ENCODE measurements at regions not wholly inside any gene's neighbourhood (a gene's known extent, or its start where the extent isn't known, plus 50 kb on each side); places are given as distances from the start of the nearest gene placed in this dataset.

DNA sequence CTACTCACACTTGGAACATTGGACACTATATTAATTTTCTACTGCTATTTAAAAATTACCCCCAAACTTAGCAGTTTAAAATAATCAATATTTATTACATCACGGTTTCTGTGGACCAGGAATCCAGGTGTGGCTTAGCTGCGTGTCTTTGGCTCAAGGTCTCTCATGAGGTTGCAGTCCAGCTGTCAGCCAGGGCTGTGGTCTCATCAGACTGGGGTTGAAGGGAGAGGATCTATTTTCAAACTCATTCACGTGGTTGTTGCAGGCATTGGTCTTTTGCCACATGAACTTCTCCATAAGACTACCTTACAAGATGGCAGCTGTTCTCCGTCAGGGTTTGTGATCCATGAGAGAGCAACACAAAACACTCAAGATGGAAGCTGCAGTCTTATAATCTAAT lies 343.0 kb downstream of the BCAT1 start:
- TF ChIP-seq, protein P1, sequence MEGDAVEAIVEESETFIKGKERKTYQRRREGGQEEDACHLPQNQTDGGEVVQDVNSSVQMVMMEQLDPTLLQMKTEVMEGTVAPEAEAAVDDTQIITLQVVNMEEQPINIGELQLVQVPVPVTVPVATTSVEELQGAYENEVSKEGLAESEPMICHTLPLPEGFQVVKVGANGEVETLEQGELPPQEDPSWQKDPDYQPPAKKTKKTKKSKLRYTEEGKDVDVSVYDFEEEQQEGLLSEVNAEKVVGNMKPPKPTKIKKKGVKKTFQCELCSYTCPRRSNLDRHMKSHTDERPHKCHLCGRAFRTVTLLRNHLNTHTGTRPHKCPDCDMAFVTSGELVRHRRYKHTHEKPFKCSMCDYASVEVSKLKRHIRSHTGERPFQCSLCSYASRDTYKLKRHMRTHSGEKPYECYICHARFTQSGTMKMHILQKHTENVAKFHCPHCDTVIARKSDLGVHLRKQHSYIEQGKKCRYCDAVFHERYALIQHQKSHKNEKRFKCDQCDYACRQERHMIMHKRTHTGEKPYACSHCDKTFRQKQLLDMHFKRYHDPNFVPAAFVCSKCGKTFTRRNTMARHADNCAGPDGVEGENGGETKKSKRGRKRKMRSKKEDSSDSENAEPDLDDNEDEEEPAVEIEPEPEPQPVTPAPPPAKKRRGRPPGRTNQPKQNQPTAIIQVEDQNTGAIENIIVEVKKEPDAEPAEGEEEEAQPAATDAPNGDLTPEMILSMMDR (IDR thresholded peaks at IDR 0.05; ENCODE audit: low read depth, low read length): no peak
- no peak overlapping the region for H3K4me3 ChIP-seq (ENCODE audit: low read depth, low read length)

DNA sequence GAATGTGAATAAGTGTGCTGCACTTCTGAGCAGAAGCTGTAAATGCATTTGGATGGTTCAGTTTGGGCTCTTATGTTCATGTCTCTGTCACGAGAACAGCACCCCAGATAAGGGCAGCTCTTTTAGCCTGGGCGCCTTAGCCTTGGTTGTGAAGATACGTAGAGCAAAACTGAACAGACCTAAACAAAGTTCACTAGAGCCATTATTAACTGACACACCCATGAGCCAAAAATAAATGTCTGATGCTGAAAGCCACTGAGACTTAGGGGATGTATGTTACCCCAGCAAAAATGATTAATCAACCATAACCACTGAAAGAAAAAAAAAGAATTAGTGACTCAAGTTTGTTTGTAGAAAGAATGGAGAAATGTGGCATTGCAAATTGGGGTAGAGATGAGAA lies 343.4 kb downstream of the BCAT1 start:
- no peak overlapping the region for H3K4me3 ChIP-seq (ENCODE audit: low read depth, low read length)
- TF ChIP-seq, protein P1 (IDR thresholded peaks at IDR 0.05; ENCODE audit: low read depth, low read length): no peak

DNA sequence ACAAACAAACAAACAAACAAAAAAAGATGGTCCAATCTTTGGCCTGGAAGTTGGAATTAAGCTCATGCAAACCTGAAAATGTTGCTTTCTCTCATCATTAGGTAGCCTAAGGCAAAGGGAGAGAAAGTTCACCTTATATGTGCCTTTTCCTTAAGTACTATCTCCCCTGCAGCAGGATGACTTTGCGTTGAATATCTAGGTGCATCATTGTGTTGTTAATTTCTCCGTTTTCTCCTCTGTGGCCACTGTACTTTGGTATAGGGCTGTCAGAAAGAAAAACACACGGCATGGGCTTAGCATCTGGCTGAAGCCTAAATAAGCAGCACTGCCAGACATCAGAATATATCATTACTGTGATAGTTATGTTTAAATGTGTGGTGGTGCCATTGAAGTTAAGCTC lies 345.5 kb downstream of the BCAT1 start:
- no peak overlapping the region for H3K4me3 ChIP-seq (ENCODE audit: low read depth, low read length)
- TF ChIP-seq, protein P1 (IDR thresholded peaks at IDR 0.05; ENCODE audit: low read depth, low read length): no peak

DNA sequence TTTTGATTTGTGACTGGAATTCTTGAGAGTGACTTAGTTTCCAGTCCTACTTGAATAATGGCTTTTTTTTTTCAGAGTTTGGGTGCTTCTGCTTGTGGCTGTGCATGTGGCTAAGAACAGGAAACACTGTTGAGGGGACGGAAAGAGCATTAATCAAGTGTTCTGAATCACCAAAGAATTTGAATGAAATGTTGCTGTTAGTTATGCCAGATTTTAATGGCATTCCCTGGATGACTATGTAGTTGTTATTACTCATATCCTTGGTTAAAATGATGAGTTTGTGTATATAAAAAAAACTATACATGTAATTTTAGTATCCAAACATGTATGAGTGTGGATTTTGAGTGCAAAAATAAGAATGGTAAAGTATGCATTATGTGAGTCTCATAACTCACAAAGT lies 347.9 kb downstream of the BCAT1 start:
- TF ChIP-seq, protein P1 (IDR thresholded peaks at IDR 0.05; ENCODE audit: low read depth, low read length): no peak
- no peak overlapping the region for H3K4me3 ChIP-seq (ENCODE audit: low read depth, low read length)

DNA sequence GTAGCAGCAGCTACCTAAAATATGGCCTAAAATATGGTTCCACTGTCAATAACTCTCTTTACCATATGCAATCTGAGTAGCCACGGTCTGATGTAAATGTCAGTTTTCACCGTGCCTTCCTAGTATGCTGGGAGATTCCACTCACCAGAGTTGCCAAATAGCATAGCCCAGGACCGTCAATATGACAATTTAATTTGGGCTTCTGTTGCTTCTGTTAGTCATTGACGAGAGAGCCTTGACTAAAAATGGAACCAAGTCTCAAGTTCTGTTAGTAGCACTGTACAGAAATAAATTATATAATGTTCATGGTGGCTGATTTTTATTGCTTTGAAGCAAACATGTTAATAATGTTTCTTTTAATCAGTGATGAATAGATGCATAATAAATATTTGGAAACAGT lies 348.4 kb downstream of the BCAT1 start:
- no peak overlapping the region for H3K4me3 ChIP-seq (ENCODE audit: low read depth, low read length)
- TF ChIP-seq, protein P1 (IDR thresholded peaks at IDR 0.05; ENCODE audit: low read depth, low read length): no peak

DNA sequence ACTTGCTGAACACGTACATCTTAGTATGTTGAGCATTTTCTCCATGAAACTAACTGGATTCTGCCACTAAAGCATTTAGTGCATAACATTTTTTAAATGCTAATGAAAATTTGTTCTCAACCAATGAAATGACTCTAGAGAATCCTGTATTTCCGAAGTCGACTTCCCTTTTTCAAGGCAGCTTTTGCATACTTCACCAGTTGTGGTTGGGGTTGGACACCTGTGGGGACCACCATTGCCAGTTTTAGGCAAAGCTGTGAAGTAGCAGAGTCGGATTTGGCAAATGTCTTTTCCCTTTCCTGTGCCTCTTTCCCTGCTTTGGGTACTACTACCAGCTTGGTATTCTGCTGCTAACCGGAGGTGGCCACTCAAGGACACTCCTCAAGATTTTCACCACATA lies 349.2 kb downstream of the BCAT1 start:
- TF ChIP-seq, protein P1 (IDR thresholded peaks at IDR 0.05; ENCODE audit: low read depth, low read length): no peak
- H3K4me3 ChIP-seq (ENCODE audit: low read depth, low read length): no peak overlapping the region

DNA sequence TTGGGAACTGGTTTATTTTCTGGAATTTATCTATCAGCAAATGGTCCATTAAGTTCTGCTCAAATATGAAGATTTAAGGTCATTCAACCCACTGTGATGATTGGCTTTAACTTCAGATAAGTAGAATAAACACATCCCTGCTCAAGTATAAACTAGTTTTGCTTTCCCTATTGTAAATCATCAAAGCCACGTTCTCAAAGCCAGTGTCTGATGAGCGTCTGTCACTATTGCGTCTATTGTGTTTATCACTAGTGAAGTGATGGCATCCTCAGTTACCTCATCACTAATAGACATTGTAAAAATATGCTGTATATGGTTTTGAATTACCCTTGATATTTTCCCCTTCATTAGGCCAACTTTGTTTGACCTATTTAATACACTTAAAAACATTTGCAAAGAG lies 351.3 kb downstream of the BCAT1 start:
- TF ChIP-seq, protein P1 (IDR thresholded peaks at IDR 0.05; ENCODE audit: low read depth, low read length): no peak

More for the DNA sequence above, 351.3 kb downstream of the BCAT1 start:
- H3K4me3 ChIP-seq (ENCODE audit: low read depth, low read length): no peak overlapping the region
